GM21576 (cell line): ENCODE measurements at regions not wholly inside any gene's neighbourhood (a gene's known extent, or its start where the extent isn't known, plus 50 kb on each side); places are given as distances from the start of the nearest gene placed in this dataset.
"Not testable (repeated sequence)": the region's sequence is repeated elsewhere in the genome, so short reads cannot be mapped to it uniquely, and the experiment has no call there.

Experiments used
- ATAC-seq: cut with Tn5 transposase; IDR thresholded peaks from one replicate; pipeline ENCODE4 v1.9.1; 2021; ENCODE audit warnings: mild to moderate bottlenecking, moderate library complexity; ENCODE audit not compliant: unreplicated experiment

DNA sequence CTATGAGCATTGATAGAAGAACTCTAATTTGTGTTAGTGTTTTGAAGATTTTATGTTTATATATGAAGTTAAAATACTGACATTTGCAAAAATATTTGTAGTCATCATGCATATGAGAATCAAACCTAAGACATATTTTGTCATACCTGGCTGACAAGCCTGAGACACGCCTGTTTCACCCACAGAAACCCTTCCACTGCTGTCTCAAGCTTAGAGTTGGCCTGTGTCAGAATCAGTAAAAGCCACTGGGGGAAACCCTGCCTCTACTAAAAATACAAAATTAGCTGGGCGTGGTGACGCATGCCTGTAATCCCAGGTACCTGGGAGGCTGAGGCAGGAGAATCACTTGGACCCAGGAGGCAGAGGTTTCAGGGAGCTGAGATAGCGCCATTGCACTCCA is 218.0 kb upstream of the C1QTNF3 start:
- not testable (repeated sequence) for ATAC-seq

DNA sequence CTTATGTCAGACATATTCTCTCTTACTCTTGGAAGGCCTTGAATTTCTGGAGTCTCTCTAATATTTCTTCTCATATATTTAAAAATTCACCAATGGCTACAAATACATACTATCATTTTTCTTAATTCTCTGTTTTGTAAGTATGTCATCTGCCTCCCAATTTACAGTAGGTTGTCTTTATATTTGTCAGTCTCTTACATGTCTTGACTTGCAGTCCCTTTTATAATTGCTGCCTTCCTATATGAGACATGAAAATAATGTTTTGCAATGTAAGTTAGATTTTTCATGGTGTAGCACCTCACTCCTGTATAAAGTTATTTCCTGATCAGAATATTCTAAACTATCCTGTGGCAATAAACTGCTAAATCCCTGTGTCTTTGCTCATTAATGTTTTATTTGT is 223.1 kb upstream of the C1QTNF3 start:
- not testable (repeated sequence) for ATAC-seq

DNA sequence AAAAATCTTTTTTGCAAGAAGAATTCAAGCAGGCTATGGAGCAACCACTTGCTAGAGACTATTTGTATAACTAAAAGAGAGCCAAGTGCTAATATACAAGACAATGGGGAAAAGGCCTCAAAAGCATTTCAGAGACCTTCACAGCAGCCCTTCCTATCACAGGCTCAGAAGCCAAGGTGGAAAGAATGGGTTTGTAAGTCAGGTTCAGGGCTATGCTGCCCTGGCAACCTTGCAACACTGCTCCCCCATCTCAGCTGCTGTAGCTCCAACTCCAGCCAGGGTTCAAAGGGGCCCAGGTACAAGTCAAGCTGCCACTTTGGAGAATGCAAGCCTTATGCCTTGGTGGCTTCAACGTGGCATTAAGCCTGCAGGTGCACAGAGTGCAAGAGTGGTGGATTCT is 253.7 kb upstream of the C1QTNF3 start:
- not testable (repeated sequence) for ATAC-seq

- not testable (repeated sequence) for ATAC-seq
These were observed 286.2 kb upstream of the C1QTNF3 start for GRCh38 chr5:34329201-34329600.

- ATAC-seq, result not testable (repeated sequence)
These were observed 286.6 kb upstream of the C1QTNF3 start for GRCh38 chr5:34329611-34330108.

DNA sequence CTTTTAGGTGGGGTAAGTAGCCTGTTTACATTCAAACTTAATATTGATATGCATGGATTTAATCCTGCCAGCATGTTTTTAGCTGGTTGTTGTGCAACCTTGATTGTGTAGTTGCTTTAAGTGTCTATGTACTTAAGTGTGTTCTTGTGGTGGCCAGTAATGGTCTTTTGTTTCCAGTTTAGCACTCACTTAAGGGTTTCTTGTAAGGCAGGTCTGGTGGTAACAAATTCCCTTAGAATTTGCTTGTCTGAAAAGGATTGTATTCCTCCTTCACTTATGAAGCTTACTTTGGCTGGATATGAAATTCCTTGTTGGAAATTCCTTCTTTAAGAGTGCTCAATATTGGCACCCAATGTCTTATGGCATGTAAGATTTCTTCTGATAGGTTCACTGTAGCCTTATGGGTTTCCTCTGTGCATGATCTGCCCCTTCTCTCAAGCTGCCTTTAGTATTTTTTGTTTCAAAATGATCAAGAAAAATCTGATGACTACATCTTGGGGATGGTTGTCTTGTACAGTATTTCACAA is 289.0 kb upstream of the C1QTNF3 start:
- ATAC-seq, result not testable (repeated sequence)

- ATAC-seq, result not testable (repeated sequence)
These were observed 296.5 kb upstream of the C1QTNF3 start for GRCh38 chr5:34339408-34340001.

DNA sequence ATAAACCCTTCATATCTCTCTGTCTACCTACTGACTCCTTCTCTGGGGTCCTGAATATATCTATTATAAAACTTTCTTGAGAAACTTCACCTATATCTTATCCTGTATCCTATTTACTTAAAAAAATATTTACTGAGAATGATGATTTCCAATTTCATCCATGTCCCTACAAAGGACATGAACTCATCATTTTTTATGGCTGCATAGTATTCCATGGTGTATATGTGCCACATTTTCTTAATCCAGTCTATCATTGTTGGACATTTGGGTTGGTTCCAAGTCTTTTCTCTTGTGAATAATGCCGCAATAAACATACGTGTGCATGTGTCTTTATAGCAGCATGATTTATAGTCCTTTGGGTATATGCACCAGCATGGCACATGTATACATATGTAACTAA is 301.7 kb upstream of the RAI14 start:
- not testable (repeated sequence) for ATAC-seq

DNA sequence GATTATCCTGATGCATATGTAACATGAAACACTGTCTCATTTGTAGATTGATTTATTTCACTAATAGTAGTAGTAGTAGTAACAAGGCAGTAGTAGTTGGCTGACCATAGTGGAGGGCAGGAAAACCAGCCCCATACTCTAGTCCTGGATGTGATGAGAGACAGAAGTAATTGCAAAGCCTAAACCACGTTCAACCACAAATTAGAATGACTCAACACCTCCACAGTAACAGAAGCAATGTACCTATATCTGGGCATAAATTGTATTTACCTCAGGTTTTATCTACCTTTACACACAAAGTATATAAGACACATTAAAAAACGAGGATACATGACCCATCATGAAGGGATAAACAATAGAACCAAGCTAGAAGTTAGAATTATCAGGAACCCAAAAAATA is 284.7 kb upstream of the RAI14 start:
- ATAC-seq, result not testable (repeated sequence)

DNA sequence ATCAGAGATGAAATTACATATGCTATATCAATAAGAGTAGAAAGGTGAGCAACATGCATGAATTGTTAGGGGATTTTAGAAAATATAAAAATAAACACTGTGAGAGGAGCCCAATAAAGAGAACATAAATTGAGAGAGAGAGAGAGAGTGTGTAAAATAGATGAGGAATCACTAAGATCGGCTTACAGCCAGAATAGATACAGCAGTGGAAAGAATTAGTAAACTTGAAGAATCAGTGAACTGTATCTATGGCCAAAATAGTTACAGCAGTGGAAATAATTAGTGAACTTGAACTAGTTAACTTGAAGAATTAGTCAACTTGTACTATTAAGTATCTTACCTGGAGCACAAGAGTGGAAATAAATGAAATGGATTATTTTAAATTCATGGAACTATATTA is 284.3 kb upstream of the RAI14 start:
- ATAC-seq, result not testable (repeated sequence)

DNA sequence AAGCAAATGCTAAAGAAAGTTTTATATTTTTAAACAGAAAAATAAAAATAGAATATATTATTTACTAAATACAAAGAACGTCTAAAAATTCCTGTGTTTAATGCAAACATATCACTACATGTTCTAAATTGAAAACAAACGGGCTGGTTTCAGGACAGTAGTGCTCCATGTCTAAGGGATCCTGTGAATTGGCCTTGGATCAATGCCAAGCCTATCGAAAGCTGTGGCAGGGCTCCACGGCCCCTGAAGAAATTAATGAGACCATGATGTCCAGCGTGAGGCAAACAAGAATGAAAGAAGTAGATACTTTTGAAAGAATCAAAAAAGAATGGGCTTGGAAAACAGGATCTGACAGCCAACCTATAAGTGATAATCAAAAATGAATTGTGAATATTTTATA is 283.4 kb upstream of the RAI14 start:
- ATAC-seq, result not testable (repeated sequence)

DNA sequence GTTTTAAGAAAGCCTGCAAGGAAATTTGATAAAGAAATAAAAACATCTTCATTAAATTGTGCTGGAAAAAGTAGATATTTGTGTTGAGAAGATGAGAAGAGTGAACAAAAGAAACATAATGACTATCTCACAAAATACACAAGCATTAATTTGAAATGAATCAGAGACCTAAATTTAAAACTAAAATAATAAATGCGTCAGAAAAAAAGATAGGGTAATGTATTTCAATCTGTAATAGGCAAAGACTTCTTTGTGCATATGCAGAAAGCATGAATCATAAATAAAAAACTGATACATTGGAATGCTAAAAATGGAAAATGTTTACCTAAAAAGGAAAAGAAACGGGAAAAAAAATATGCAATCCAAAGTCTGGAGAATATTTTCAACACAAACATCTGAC is 278.5 kb upstream of the RAI14 start:
- ATAC-seq, result not testable (repeated sequence)

GRCh38 chr5:34378498-34378897 is 277.6 kb upstream of the RAI14 start:
- not testable (repeated sequence) for ATAC-seq

DNA sequence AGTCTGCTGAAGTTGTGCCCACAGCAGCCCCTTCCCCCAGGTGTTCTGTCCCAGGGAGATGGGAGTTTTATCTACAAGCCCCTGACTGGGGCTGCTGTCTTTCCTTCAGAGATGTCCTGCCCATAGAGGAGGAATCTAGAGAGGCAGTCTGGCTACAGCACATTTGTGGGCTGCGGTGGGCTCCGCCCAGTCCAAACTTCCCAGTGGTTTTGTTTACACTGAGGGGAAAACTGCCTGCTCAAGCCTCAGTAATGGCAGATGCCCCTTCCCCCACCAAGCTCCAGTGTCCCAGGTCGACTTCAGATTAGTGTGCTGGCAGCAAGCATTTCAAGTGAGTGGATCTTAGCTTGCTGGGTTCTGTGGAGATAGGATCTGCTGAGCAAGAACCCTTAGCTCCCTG is 267.4 kb upstream of the RAI14 start:
- ATAC-seq, result not testable (repeated sequence)

DNA sequence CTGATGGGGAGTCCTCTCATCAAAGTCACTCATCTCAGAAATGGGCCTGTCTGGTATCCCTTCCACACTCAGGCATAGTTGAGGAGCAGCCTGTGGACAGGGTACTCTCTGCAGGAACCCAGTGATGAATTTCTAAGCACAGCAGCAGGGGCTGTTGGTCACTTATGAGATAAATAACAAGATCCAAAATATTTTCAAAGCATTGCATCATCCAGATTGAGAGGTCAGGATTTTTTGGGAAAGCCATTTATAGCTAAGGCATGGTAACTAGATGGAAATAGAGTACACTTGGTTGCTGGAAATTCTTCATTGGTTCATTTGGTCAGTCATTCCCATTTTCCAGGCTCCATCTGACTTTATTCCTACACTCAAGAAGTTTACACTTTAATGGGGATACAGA is 246.8 kb upstream of the RAI14 start:
- ATAC-seq, result no peak

DNA sequence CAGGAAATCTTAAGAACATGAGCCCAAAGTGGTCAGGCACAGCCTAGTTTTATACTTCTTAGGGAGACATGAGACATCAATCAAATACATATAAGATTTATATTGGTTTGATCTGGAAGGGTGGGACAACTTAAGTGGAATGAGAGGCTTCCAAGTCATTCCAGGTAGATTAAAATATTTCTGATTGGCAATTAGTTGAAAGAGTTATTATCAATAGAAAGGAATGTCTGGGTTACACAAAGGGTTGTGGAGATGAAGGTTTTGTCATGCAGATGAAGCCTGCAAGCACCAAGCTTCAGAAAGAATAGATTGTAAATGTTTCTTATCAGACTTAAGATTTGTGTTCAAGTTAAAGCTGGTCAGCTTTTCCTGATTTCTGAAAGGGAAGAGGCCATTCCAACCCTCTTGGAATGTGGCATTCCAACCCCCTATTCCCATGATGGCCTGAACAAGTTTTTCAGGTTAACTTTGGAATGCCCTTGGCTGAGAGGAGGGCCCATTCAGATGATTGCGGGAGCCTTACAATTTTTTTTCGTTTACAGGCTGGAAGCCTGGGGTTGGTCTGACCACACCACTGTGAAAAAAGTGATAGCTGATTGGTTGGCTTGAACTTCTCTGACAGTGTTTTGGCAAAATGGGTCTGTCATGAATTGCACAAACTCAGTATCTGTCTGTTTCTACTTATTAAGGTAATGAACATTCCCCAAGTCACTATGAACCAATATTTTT is 245.6 kb upstream of the RAI14 start:
- no peak for ATAC-seq

DNA sequence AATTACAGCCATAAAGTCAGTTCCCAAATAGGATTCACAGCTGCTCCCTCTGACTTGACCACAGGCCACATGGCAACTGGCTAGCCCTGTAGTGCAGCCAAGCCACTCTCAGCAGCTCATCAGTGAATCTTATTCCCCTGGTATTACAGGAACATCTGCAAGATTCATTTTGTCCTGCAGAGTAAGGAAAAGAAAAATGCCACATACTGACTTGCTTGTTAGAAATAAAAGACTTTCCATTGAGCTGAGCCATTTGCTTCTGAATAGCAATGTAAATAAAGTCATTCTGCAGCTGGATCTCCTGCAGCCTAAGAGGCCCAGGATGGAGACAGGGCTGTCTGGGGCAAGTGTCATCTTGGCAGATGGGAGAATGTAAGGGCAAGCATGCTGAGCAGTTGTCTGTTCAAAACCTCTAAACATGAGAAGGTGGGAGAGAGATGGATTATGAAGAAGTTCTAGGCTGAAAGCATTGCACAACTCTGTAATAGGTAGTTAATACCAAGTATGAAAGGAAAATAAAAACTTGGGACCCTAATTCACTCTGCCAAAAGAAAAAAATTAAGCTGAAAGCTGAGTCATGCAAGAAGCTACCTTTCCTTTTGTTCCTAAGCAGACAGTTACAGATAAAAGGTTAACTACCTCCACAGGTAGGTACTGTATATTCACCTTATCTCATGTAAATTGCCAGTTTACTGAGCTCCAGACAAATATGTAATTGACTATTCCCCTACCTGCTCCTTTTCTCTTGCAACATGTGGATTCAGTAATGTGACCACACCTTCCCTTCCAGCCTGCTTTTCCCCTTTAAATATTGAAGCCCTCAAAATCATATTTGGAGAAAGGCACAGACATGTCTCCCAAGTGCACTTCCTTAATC is 244.4 kb upstream of the RAI14 start:
- no peak for ATAC-seq

DNA sequence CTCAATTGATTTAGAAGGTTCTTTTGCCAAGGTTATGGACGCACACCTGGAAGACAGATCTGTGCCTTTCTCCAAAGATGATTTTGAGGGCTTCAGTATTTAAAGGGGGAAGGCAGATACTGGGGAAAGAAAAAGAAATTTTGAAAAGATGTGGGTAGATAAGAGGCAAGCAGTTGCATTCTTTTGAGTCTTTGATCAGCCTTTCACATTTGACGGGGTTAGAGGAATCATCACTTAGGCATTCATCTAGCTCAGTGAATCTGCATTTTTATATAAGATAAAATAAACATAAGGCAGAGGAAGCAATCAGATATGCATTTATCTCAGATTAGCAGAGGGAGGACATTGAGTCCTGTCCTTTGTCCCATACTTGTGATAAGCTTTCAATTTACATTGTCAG is 243.4 kb upstream of the RAI14 start:
- no peak for ATAC-seq

DNA sequence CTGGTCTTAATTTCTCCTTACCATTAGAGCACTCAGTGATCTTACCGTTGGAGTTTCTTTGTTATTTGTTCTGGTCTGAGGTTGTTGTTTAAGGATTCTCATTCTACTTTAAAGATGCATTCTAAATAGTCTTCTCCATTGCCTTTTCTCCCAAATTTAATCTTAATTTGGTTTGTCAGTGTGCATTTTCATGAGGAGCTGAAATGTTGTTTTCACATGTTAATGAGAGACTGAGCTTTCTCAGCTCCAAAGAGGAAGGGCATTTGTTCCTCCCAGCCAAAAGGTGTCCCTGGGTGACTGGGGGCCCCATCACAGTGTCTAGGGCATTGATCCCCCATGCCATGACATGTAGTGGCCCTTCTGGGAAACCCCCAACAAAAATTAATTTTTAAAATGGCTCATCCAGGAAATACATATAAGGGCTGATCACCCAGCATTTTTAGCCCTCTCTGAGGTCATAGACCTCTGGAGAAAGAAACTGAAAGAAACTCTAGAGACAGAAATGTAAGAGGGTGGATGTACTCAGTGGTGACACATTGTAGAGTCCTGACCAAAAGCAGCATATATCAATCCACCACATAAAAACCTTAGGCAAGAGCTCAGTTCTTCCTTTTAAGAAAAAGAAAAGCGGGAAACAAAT is 240.4 kb upstream of the RAI14 start:
- peak; percentile 98 for ATAC-seq

DNA sequence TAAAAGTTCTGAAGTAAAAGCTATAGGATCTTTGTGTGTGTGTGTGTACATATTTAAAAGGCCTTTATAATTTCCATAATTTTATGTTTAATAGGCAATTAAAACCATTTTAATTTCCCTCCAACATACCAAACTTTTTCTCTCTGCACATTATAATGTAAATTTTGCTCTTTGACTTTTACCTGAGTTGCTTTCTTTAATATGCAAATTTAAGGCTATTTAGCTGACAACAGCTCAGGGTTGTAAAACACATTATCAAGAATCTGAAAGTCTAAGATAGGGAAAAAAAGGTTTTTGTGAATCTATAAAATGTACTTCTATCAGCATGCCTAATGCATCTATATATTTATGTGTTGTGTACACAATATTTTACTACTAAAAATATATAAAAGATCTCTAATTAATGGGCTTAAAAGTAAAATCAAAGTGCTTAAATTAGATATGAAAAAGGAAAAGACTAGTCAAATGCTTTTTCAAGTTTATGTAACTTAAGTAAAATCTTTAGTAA is 239.6 kb upstream of the RAI14 start:
- ATAC-seq, result no peak
